ENCODE measurements at regions not wholly inside any gene's neighbourhood (a gene's known extent, or its start where the extent isn't known, plus 50 kb on each side); places are given as distances from the start of the nearest gene placed in this dataset.

GRCh38 chr13:40328091-40328490, 338.4 kb downstream of the FOXO1 start:
- Mint-ChIP-seq H3K27me3 (ENCODE audit: unreplicated experiment) (no peaks in the 10 kb centered on the region), H3K4me3 (ENCODE audit: low read depth, unreplicated experiment) (no peak overlapping the region), H3K36me3 (ENCODE audit: insufficient read depth, unreplicated experiment) (peaks cover 11% of the 10 kb centered on the region), H3K4me1 (ENCODE audit: low read depth, unreplicated experiment) (peaks cover 20% of the 10 kb centered on the region), H3K9me3 (ENCODE audit: low read depth, unreplicated experiment) (peaks cover 6% of the 10 kb centered on the region), H3K27ac (ENCODE audit: unreplicated experiment) (no peak overlapping the region)
- no TSS peak for BruUV-seq (replicated peaks)
- intact Hi-C loops (cut with micrococcal nuclease; ENCODE audit: unreplicated experiment) = no loop called here
- CTCF ChIA-PET = no interaction called here
- no peak for DNase-seq
- TF ChIP-seq CTCF (IDR thresholded peaks at IDR 0.05; ENCODE audit: unreplicated experiment) = no peak

- intact Hi-C loops (cut with micrococcal nuclease; ENCODE audit: unreplicated experiment) = loop anchor here (5.0 to 10.0 kb wide), 2 partner anchors 263 to 385 kb away; no protein-coding TSS in a partner anchor
- BruUV-seq (replicated peaks) = no TSS peak
- no peak overlapping the region for H3K4me3 Mint-ChIP-seq (ENCODE audit: low read depth, unreplicated experiment)
- DNase-seq = no peak
- H3K27ac Mint-ChIP-seq (ENCODE audit: unreplicated experiment) = peak overlapping the region; percentile 98
- no peak for TF ChIP-seq CTCF (IDR thresholded peaks at IDR 0.05; ENCODE audit: unreplicated experiment)
- H3K36me3 Mint-ChIP-seq (ENCODE audit: insufficient read depth, unreplicated experiment) = peaks cover 11% of the 10 kb centered on the region
- H3K27me3 Mint-ChIP-seq (ENCODE audit: unreplicated experiment) = no peaks in the 10 kb centered on the region
- CTCF ChIA-PET = no interaction called here
- peaks cover 29% of the 10 kb centered on the region for H3K4me1 Mint-ChIP-seq (ENCODE audit: low read depth, unreplicated experiment)
- peaks cover 6% of the 10 kb centered on the region for H3K9me3 Mint-ChIP-seq (ENCODE audit: low read depth, unreplicated experiment)
Measured at GRCh38 chr13:40329781-40330485, 336.5 kb downstream of the FOXO1 start.

GRCh38 chr13:40330950-40331349, 335.5 kb downstream of the FOXO1 start:
- Mint-ChIP-seq H3K36me3 (ENCODE audit: insufficient read depth, unreplicated experiment) (peaks cover 11% of the 10 kb centered on the region), H3K4me1 (ENCODE audit: low read depth, unreplicated experiment) (peaks cover 37% of the 10 kb centered on the region), H3K9me3 (ENCODE audit: low read depth, unreplicated experiment) (peaks cover 4% of the 10 kb centered on the region), H3K27ac (ENCODE audit: unreplicated experiment) (peak overlapping the region; percentile 98), H3K4me3 (ENCODE audit: low read depth, unreplicated experiment) (no peak overlapping the region), H3K27me3 (ENCODE audit: unreplicated experiment) (no peaks in the 10 kb centered on the region)
- TF ChIP-seq CTCF (IDR thresholded peaks at IDR 0.05; ENCODE audit: unreplicated experiment) = no peak
- intact Hi-C loops (cut with micrococcal nuclease; ENCODE audit: unreplicated experiment) = loop anchor here (5.0 to 10.0 kb wide), 2 partner anchors 264 to 386 kb away; no protein-coding TSS in a partner anchor
- BruUV-seq (replicated peaks) = no TSS peak
- CTCF ChIA-PET = no interaction called here
- DNase-seq = peak; percentile 63

GRCh38 chr13:40331802-40332201, 334.6 kb downstream of the FOXO1 start:
- intact Hi-C loops (cut with micrococcal nuclease; ENCODE audit: unreplicated experiment) = loop anchor here (5.0 to 10.0 kb wide), 2 partner anchors 265 to 387 kb away; no protein-coding TSS in a partner anchor
- no peak for DNase-seq
- H3K27me3 Mint-ChIP-seq (ENCODE audit: unreplicated experiment) = no peaks in the 10 kb centered on the region
- TF ChIP-seq CTCF (IDR thresholded peaks at IDR 0.05; ENCODE audit: unreplicated experiment) = no peak
- H3K27ac Mint-ChIP-seq (ENCODE audit: unreplicated experiment) = peak overlapping the region; percentile 98
- H3K9me3 Mint-ChIP-seq (ENCODE audit: low read depth, unreplicated experiment) = peaks cover 4% of the 10 kb centered on the region
- no peak overlapping the region for H3K4me3 Mint-ChIP-seq (ENCODE audit: low read depth, unreplicated experiment)
- no TSS peak for BruUV-seq (replicated peaks)
- peaks cover 45% of the 10 kb centered on the region for H3K4me1 Mint-ChIP-seq (ENCODE audit: low read depth, unreplicated experiment)
- peaks cover 11% of the 10 kb centered on the region for H3K36me3 Mint-ChIP-seq (ENCODE audit: insufficient read depth, unreplicated experiment)
- CTCF ChIA-PET = interaction anchor here (0.6 kb wide), 1 partner anchor 321 kb away, joined by 3 read pairs; no protein-coding TSS in a partner anchor

All from Calu3 (cell line).